Left lung (tissue), 4 donors: ENCODE measurements at regions not wholly inside any gene's neighbourhood (a gene's known extent, or its start where the extent isn't known, plus 50 kb on each side); places are given as distances from the start of the nearest gene placed in this dataset.

Source experiments
- ATAC-seq: fragments of 200-7000 bp; cut with Tn5 transposase; one replicate; pipeline ENCODE4 v1.9.1; 2020; ENCODE audit warnings: moderate library complexity
- DNase-seq, 4 donors: peaks; one replicate each; pipeline ENCODE4 v3.0.0-alpha.2; 2013 to 2020
- H3K27ac ChIP-seq, 2 donors: fragments of 200-600 bp; sonication (generic) in 1 of 2; one replicate each; pipeline versions ENCODE4 v1.5.0 to v1.8.0; 2020 to 2021
- H3K27me3 ChIP-seq, 2 donors: fragments of 200-600 bp; sonication (generic) in 1 of 2; one replicate each; pipeline versions ENCODE4 v1.5.0 to v1.8.0; 2020 to 2021
- H3K36me3 ChIP-seq, 2 donors: fragments of 200-600 bp; sonication (generic) in 1 of 2; one replicate each; pipeline versions ENCODE4 v1.5.0 to v1.8.0; 2020 to 2021
- H3K4me1 ChIP-seq, 2 donors: fragments of 200-600 bp; one replicate each; pipeline ENCODE4 v1.8.0; 2021
- H3K4me3 ChIP-seq, 2 donors: fragments of 200-600 bp; sonication (generic) in 1 of 2; one replicate each; pipeline versions ENCODE4 v1.5.0 to v1.8.0; 2020 to 2021; ENCODE audit warnings: mild to moderate bottlenecking in 1 of 2
- H3K9me3 ChIP-seq, 2 donors: fragments of 200-600 bp; sonication (generic) in 1 of 2; one replicate each; pipeline versions ENCODE4 v1.5.0 to v1.8.0; 2020 to 2021
- CTCF ChIP-seq, 2 donors: fragments of 200-600 bp; sonication (generic) in 1 of 2; IDR thresholded peaks; one replicate each; pipeline versions ENCODE4 v1.5.0 to v1.8.0; 2021; ENCODE audit warnings: antibody characterized with exemption in 2 of 2
- intact Hi-C, 2 donors: fragments of 100-400 bp; cut with DNase I; formaldehyde crosslinking; loops; one replicate each; pipeline versions ENCODE4 v1.11.2 to v1.14.2; 2022
- donor health status: DM: no; HTN: yes; CAD: no.
- donor health status: DM: no; HTN: no; CAD: no.

- H3K27me3 ChIP-seq = no peaks in the 10 kb centered on the region
- no peak for TF ChIP-seq CTCF (IDR thresholded peaks at IDR 0.05)
- H3K4me1 ChIP-seq = no peaks in the 10 kb centered on the region
- H3K4me3 ChIP-seq = no peak overlapping the region
- ATAC-seq (no peak), DNase-seq (no peak)
- H3K9me3 ChIP-seq = peaks cover 0 to 8% of the 10 kb centered on the region in 2 donors
- H3K27ac ChIP-seq = no peak overlapping the region
- no peaks in the 10 kb centered on the region for H3K36me3 ChIP-seq
- intact Hi-C loops = no loop called here
These were observed 270.5 kb downstream of the MYCN start for GRCh38 chr2:16210841-16211240.

- no peaks in the 10 kb centered on the region for H3K4me1 ChIP-seq
- H3K36me3 ChIP-seq = no peaks in the 10 kb centered on the region
- no peak overlapping the region for H3K27ac ChIP-seq
- H3K27me3 ChIP-seq = no peaks in the 10 kb centered on the region
- DNase-seq (no peak), ATAC-seq (no peak)
- no peak for TF ChIP-seq CTCF (IDR thresholded peaks at IDR 0.05)
- peaks cover 0 to 8% of the 10 kb centered on the region in 2 donors for H3K9me3 ChIP-seq
- no peak overlapping the region for H3K4me3 ChIP-seq
- intact Hi-C loops = no loop called here
These were observed 269.4 kb downstream of the MYCN start for GRCh38 chr2:16209799-16210198.

- TF ChIP-seq CTCF (IDR thresholded peaks at IDR 0.05) = no peak
- no peak for ATAC-seq
- H3K27ac ChIP-seq = no peak overlapping the region
- no peaks in the 10 kb centered on the region for H3K4me1 ChIP-seq
- intact Hi-C loops = no loop called here
- H3K4me3 ChIP-seq = no peak overlapping the region
- DNase-seq = no peak
- no peaks in the 10 kb centered on the region for H3K36me3 ChIP-seq
- H3K9me3 ChIP-seq = peaks cover 0 to 8% of the 10 kb centered on the region in 2 donors
- no peaks in the 10 kb centered on the region for H3K27me3 ChIP-seq
These were observed 268.6 kb downstream of the MYCN start for GRCh38 chr2:16208921-16209320.

- peaks cover 0 to 8% of the 10 kb centered on the region in 2 donors for H3K9me3 ChIP-seq
- no peaks in the 10 kb centered on the region for H3K27me3 ChIP-seq
- H3K4me1 ChIP-seq = no peaks in the 10 kb centered on the region
- H3K27ac ChIP-seq = no peak overlapping the region
- no peaks in the 10 kb centered on the region for H3K36me3 ChIP-seq
- TF ChIP-seq CTCF (IDR thresholded peaks at IDR 0.05) = no peak
- ATAC-seq (no peak), DNase-seq (no peak)
- intact Hi-C loops = no loop called here
- no peak overlapping the region for H3K4me3 ChIP-seq
These were observed 268.0 kb downstream of the MYCN start for GRCh38 chr2:16208241-16208797.

GRCh38 chr2:16207611-16208010, 267.3 kb downstream of the MYCN start:
- DNase-seq = no peak
- Histone ChIP-seq H3K36me3 (no peaks in the 10 kb centered on the region), H3K4me1 (no peaks in the 10 kb centered on the region), H3K9me3 (peaks cover 0 to 8% of the 10 kb centered on the region in 2 donors), H3K27me3 (no peaks in the 10 kb centered on the region), H3K27ac (no peak overlapping the region), H3K4me3 (no peak overlapping the region)
- ATAC-seq = no peak
- no peak for TF ChIP-seq CTCF (IDR thresholded peaks at IDR 0.05)
- intact Hi-C loops = no loop called here
